ENCODE measurements at regions not wholly inside any gene's neighbourhood (a gene's known extent, or its start where the extent isn't known, plus 50 kb on each side); places are given as distances from the start of the nearest gene placed in this dataset.

GRCh38 chr10:47082055-47082784 is 171.0 kb downstream of the PTPN20 start:
- Histone ChIP-seq H3K27me3 (ENCODE audit: insufficient read depth, low read depth, low read length) (no peaks in the 10 kb centered on the region), H2AFZ (ENCODE audit: low read depth, low read length) (no peak overlapping the region), H3K36me3 (ENCODE audit: insufficient read depth, low read length) (no peaks in the 10 kb centered on the region), H3K9me2 (ENCODE audit: insufficient read depth, low read length) (no peaks in the 10 kb centered on the region), H3F3A (ENCODE audit: insufficient read depth, low read length, poor library complexity, severe bottlenecking) (no peaks in the 10 kb centered on the region), H4K20me1 (ENCODE audit: insufficient read depth) (no peaks in the 10 kb centered on the region), H3K79me2 (replicated peaks; ENCODE audit: insufficient read depth, low read length) (no peaks in the 10 kb centered on the region), H3K4me2 (ENCODE audit: low read length) (no peak overlapping the region), H3K9me3 (ENCODE audit: low read length) (no peaks in the 10 kb centered on the region), H3K4me3 (ENCODE audit: low read length) (no peak overlapping the region), H3K9ac (ENCODE audit: low read length) (no peak overlapping the region), H3K27ac (ENCODE audit: low read length) (no peak overlapping the region)
- no peak for TF ChIP-seq MXI1 (conservative IDR thresholded peaks at IDR 0.05; ENCODE audit: poor library complexity, severe bottlenecking)
- TF ChIP-seq CTCF (IDR thresholded peaks at IDR 0.05; ENCODE audit: poor library complexity, severe bottlenecking) = no peak
- TF ChIP-seq EZH2 (IDR thresholded peaks at IDR 0.05; ENCODE audit: borderline replicate concordance, insufficient read depth, low read length, poor library complexity, severe bottlenecking) = no peak

GRCh38 chr10:47087667-47088066 is 176.4 kb downstream of the PTPN20 start:
- no peaks in the 10 kb centered on the region for H3K9me2 ChIP-seq (ENCODE audit: insufficient read depth, low read length)
- no peaks in the 10 kb centered on the region for H3K79me2 ChIP-seq (replicated peaks; ENCODE audit: insufficient read depth, low read length)
- H3K4me3 ChIP-seq (ENCODE audit: low read length) = no peak overlapping the region
- no peak overlapping the region for H2AFZ ChIP-seq (ENCODE audit: low read depth, low read length)
- H3K27me3 ChIP-seq (ENCODE audit: insufficient read depth, low read depth, low read length) = no peaks in the 10 kb centered on the region
- no peak overlapping the region for H3K4me2 ChIP-seq (ENCODE audit: low read length)
- no peaks in the 10 kb centered on the region for H3K36me3 ChIP-seq (ENCODE audit: insufficient read depth, low read length)
- H3K9me3 ChIP-seq (ENCODE audit: low read length) = no peaks in the 10 kb centered on the region
- no peak overlapping the region for H3K27ac ChIP-seq (ENCODE audit: low read length)
- no peaks in the 10 kb centered on the region for H4K20me1 ChIP-seq (ENCODE audit: insufficient read depth)
- TF ChIP-seq EZH2 (IDR thresholded peaks at IDR 0.05; ENCODE audit: borderline replicate concordance, insufficient read depth, low read length, poor library complexity, severe bottlenecking) (no peak), REST (IDR thresholded peaks at IDR 0.05; ENCODE audit: borderline replicate concordance) (no peak), POLR2AphosphoS5 (IDR thresholded peaks at IDR 0.05) (no peak), MXI1 (conservative IDR thresholded peaks at IDR 0.05; ENCODE audit: poor library complexity, severe bottlenecking) (no peak), SMC3 (conservative IDR thresholded peaks at IDR 0.05; ENCODE audit: poor library complexity) (no peak), EP300 (conservative IDR thresholded peaks at IDR 0.05; ENCODE audit: poor library complexity, severe bottlenecking) (no peak), TAF1 (IDR thresholded peaks at IDR 0.05; ENCODE audit: low read depth) (no peak), CTCF (IDR thresholded peaks at IDR 0.05; ENCODE audit: poor library complexity, severe bottlenecking) (no peak), RAD21 (conservative IDR thresholded peaks at IDR 0.05) (no peak)
- H3K9ac ChIP-seq (ENCODE audit: low read length) = no peak overlapping the region
- H3F3A ChIP-seq (ENCODE audit: insufficient read depth, low read length, poor library complexity, severe bottlenecking) = no peaks in the 10 kb centered on the region

Measured in neural cell (in vitro differentiated cells).